ENCODE measurements at regions not wholly inside any gene's neighbourhood (a gene's known extent, or its start where the extent isn't known, plus 50 kb on each side); places are given as distances from the start of the nearest gene placed in this dataset.
"Not testable (repeated sequence)": the region's sequence is repeated elsewhere in the genome, so short reads cannot be mapped to it uniquely, and the experiment has no call there.

GRCh38 chr18:68234131-68234530 lies 480.8 kb downstream of the TMX3 start:
- no peak for DNase-seq (ENCODE audit: low read depth in 2 of 2)

- DNase-seq (ENCODE audit: low read depth in 2 of 2) = no peak
These were observed 481.9 kb downstream of the TMX3 start for GRCh38 chr18:68233018-68233417.

GRCh38 chr18:68229351-68229750 lies 485.6 kb downstream of the TMX3 start:
- no peak for DNase-seq (ENCODE audit: low read depth in 2 of 2)

GRCh38 chr18:68221111-68221724 lies 493.7 kb downstream of the TMX3 start:
- DNase-seq (ENCODE audit: low read depth in 2 of 2) = peak; percentile 68 to 79

- no peak for DNase-seq (ENCODE audit: low read depth in 2 of 2)
These were observed 494.4 kb downstream of the TMX3 start for GRCh38 chr18:68220458-68220857.

GRCh38 chr18:68219872-68220271 lies 495.0 kb downstream of the TMX3 start:
- peak; percentile 38 to 52 for DNase-seq (ENCODE audit: low read depth in 2 of 2)

- DNase-seq (ENCODE audit: low read depth in 2 of 2) = no peak
These were observed 495.6 kb downstream of the TMX3 start for GRCh38 chr18:68219274-68219673.

- no peak for DNase-seq (ENCODE audit: low read depth in 2 of 2)
These were observed 499.0 kb downstream of the TMX3 start for GRCh38 chr18:68215931-68216330.

- DNase-seq (ENCODE audit: low read depth in 2 of 2) = no peak
These were observed 528.9 kb downstream of the TMX3 start for GRCh38 chr18:68186039-68186438.

GRCh38 chr18:68181956-68182355 lies 533.0 kb downstream of the TMX3 start:
- DNase-seq (ENCODE audit: low read depth in 2 of 2) = peak; percentile 50 to 57

GRCh38 chr18:68179811-68180210 lies 535.1 kb downstream of the TMX3 start:
- DNase-seq (ENCODE audit: low read depth in 2 of 2) = no peak

GRCh38 chr18:68178921-68179320 lies 536.0 kb downstream of the TMX3 start:
- DNase-seq (ENCODE audit: low read depth in 2 of 2) = no peak

GRCh38 chr18:68177807-68178702 lies 536.9 kb downstream of the TMX3 start:
- DNase-seq (ENCODE audit: low read depth in 2 of 2) = peak; percentile 99

GRCh38 chr18:68176901-68177300 lies 538.0 kb downstream of the TMX3 start:
- no peak for DNase-seq (ENCODE audit: low read depth in 2 of 2)

- DNase-seq (ENCODE audit: low read depth in 2 of 2) = no peak
These were observed 541.9 kb downstream of the TMX3 start for GRCh38 chr18:68172842-68173549.

GRCh38 chr18:68164909-68165308 lies 550.0 kb downstream of the TMX3 start:
- no peak for DNase-seq (ENCODE audit: low read depth in 2 of 2)

- DNase-seq (ENCODE audit: low read depth in 2 of 2) = not testable (repeated sequence)
These were observed 561.1 kb downstream of the TMX3 start for GRCh38 chr18:68153821-68154220.

- DNase-seq (ENCODE audit: low read depth in 2 of 2) = no peak
These were observed 562.1 kb downstream of the TMX3 start for GRCh38 chr18:68152770-68153169.

GRCh38 chr18:68150961-68151360 lies 563.9 kb downstream of the TMX3 start:
- no peak for DNase-seq (ENCODE audit: low read depth in 2 of 2)

- DNase-seq (ENCODE audit: low read depth in 2 of 2) = no peak
These were observed 566.0 kb downstream of the TMX3 start for GRCh38 chr18:68148863-68149262.

GRCh38 chr18:68147728-68148127 lies 567.2 kb downstream of the TMX3 start:
- no peak for DNase-seq (ENCODE audit: low read depth in 2 of 2)

GRCh38 chr18:68121826-68122225 lies 593.1 kb downstream of the TMX3 start:
- peak in 1 of 2 experiments; percentile 21 for DNase-seq (ENCODE audit: low read depth in 2 of 2)

GRCh38 chr18:68121308-68121707 lies 593.6 kb downstream of the TMX3 start:
- DNase-seq (ENCODE audit: low read depth in 2 of 2) = no peak
